IMR-90 (cell line): ENCODE measurements at regions not wholly inside any gene's neighbourhood (a gene's known extent, or its start where the extent isn't known, plus 50 kb on each side); places are given as distances from the start of the nearest gene placed in this dataset.

Experiments used
- ATAC-seq: fragments of 200-7000 bp; cut with Tn5 transposase; 2 replicates; pipeline ENCODE4 v1.9.1; 2020; ENCODE audit warnings: low read depth, mild to moderate bottlenecking, moderate library complexity
- BruUV-seq: library from RNA; stranded (reverse); fragments of 400-500 nt; replicated peaks from 2 replicates; lab custom pipeline; 2021; lab: Mats Ljungman, UMichigan
- CTCF ChIA-PET: fragments of 300-600 bp; formaldehyde crosslinking; extraction: SDS; loops from one replicate; lab custom pipeline; 2021; ENCODE audit warnings: antibody characterized with exemption; lab: Yijun Ruan, JAX
- POLR2A ChIA-PET: fragments of 300-600 bp; sonication (Branson Sonifier 250); formaldehyde crosslinking; loops from one replicate; lab custom pipeline; 2022; ENCODE audit warnings: antibody characterized with exemption; ENCODE audit not compliant: unreplicated experiment; lab: Charles Lee
- DNase-seq: peaks from one replicate; pipeline ENCODE4 v3.0.0; 2013
- H2AFZ ChIP-seq: replicated peaks from 2 replicates; pipeline ENCODE3; 2013; ENCODE audit warnings: low read length, mild to moderate bottlenecking; ENCODE audit not compliant: poor library complexity
- H2AK5ac ChIP-seq: 2 replicates; pipeline ENCODE4 v1.6.1; 2013; ENCODE audit warnings: low read depth, low read length, inconsistent platforms
- H2AK9ac ChIP-seq: replicated peaks from 2 replicates; pipeline ENCODE3; 2013; ENCODE audit warnings: mild to moderate bottlenecking, low read depth, low read length, moderate library complexity; ENCODE audit not compliant: poor library complexity
- H2BK120ac ChIP-seq: 2 replicates; pipeline ENCODE4 v1.6.1; 2013; ENCODE audit warnings: low read depth, low read length, inconsistent platforms
- H2BK15ac ChIP-seq: 3 replicates; pipeline ENCODE4 v1.6.1; 2013; ENCODE audit warnings: low read depth, low read length, inconsistent platforms
- H2BK20ac ChIP-seq: 2 replicates; pipeline ENCODE4 v1.6.1; 2013; ENCODE audit warnings: low read depth, mild to moderate bottlenecking, inconsistent platforms, low read length, moderate library complexity
- H2BK5ac ChIP-seq: 2 replicates; pipeline ENCODE4 v1.6.1; 2013; ENCODE audit warnings: mild to moderate bottlenecking, low read depth, low read length, inconsistent platforms; ENCODE audit not compliant: poor library complexity, severe bottlenecking
- H3K14ac ChIP-seq: replicated peaks from 2 replicates; pipeline ENCODE4 v1.6.1; 2013; ENCODE audit warnings: low read depth, low read length, inconsistent platforms
- H3K18ac ChIP-seq: 2 replicates; pipeline ENCODE4 v1.6.1; 2013; ENCODE audit warnings: low read depth, low read length, control low read depth
- H3K23ac ChIP-seq: 2 replicates; pipeline ENCODE4 v1.6.1; 2013; ENCODE audit warnings: low read depth, low read length, inconsistent platforms
- H3K27ac ChIP-seq: 2 replicates; pipeline ENCODE4 v1.5.1; 2013; ENCODE audit warnings: mild to moderate bottlenecking, control low read depth, low read length; ENCODE audit not compliant: insufficient read depth
- H3K27me3 ChIP-seq: 2 replicates; pipeline ENCODE4 v1.6.1; 2013; ENCODE audit warnings: low read length; ENCODE audit not compliant: control insufficient read depth, insufficient read depth
- H3K36me3 ChIP-seq: 2 replicates; pipeline ENCODE4 v1.6.1; 2013; ENCODE audit warnings: low read length, mixed read lengths; ENCODE audit not compliant: control insufficient read depth, insufficient read depth
- H3K4ac ChIP-seq: 2 replicates; pipeline ENCODE4 v1.6.1; 2013; ENCODE audit warnings: low read depth, low read length, inconsistent platforms
- H3K4me1 ChIP-seq: 2 replicates; pipeline ENCODE4 v1.6.1; 2013; ENCODE audit warnings: low read length, mixed read lengths; ENCODE audit not compliant: control insufficient read depth, insufficient read depth
- H3K4me2 ChIP-seq: 2 replicates; pipeline ENCODE4 v1.6.1; 2013; ENCODE audit warnings: low read depth, mild to moderate bottlenecking, control low read depth, low read length, moderate library complexity
- H3K4me3 ChIP-seq: 2 replicates; pipeline ENCODE4 v1.5.1; 2013; ENCODE audit warnings: low read depth, mild to moderate bottlenecking, control low read depth, low read length, moderate library complexity; ENCODE audit not compliant: insufficient read depth
- H3K56ac ChIP-seq: 2 replicates; pipeline ENCODE4 v1.6.1; 2013; ENCODE audit warnings: low read length, inconsistent platforms; ENCODE audit not compliant: insufficient read depth; ENCODE audit errors: extremely low read depth
- H3K79me1 ChIP-seq, 2 experiments: 2 replicates each; pipeline ENCODE4 v1.6.1; 2013; ENCODE audit warnings: low read length in 2 of 2, inconsistent platforms in 1 of 2, low read depth in 1 of 2
- H3K9ac ChIP-seq: 2 replicates; pipeline ENCODE4 v1.6.1; 2013; ENCODE audit warnings: low read depth, low read length, control low read depth
- H3K9me1 ChIP-seq: 2 replicates; pipeline ENCODE4 v1.6.1; 2013; ENCODE audit warnings: low read length, inconsistent platforms; ENCODE audit not compliant: insufficient read depth
- H3K9me3 ChIP-seq: 2 replicates; pipeline ENCODE4 v1.6.1; 2013; ENCODE audit warnings: low read length; ENCODE audit not compliant: control insufficient read depth, insufficient read depth
- H4K20me1 ChIP-seq: 2 replicates; pipeline ENCODE4 v1.6.1; 2013; ENCODE audit warnings: low read length, inconsistent platforms; ENCODE audit not compliant: insufficient read depth
- H4K5ac ChIP-seq: 2 replicates; pipeline ENCODE4 v1.6.1; 2013; ENCODE audit warnings: mild to moderate bottlenecking, low read depth, low read length, control low read depth
- H4K8ac ChIP-seq, 2 experiments: 2 replicates each; pipeline ENCODE4 v1.6.1; 2013; ENCODE audit warnings: low read depth in 2 of 2, low read length in 2 of 2, control low read depth in 1 of 2, inconsistent platforms in 1 of 2
- H4K91ac ChIP-seq: 2 replicates; pipeline ENCODE4 v1.6.1; 2013; ENCODE audit warnings: low read depth, low read length, inconsistent platforms; ENCODE audit not compliant: insufficient read depth
- BHLHE40 ChIP-seq: fragments of 150-350 bp; IDR thresholded peaks from 2 replicates; pipeline ENCODE4 v1.6.1; 2016; ENCODE audit warnings: mild to moderate bottlenecking, low read depth, low read length
- CEBPB ChIP-seq: IDR thresholded peaks from 2 replicates; pipeline ENCODE4 v1.6.1; 2012; ENCODE audit warnings: low read depth, low read length, improper control_type of control experiment
- ELK1 ChIP-seq: fragments of 150-350 bp; IDR thresholded peaks from 2 replicates; pipeline ENCODE4 v1.6.1; 2016; ENCODE audit warnings: low read depth, mild to moderate bottlenecking, low read length, moderate library complexity, borderline replicate concordance
- FOS ChIP-seq: fragments of 150-350 bp; IDR thresholded peaks from 2 replicates; pipeline ENCODE4 v1.6.1; 2016; ENCODE audit warnings: low read depth, low read length
- MAFK ChIP-seq: IDR thresholded peaks from 2 replicates; pipeline ENCODE4 v1.6.1; 2012; ENCODE audit warnings: low read depth, low read length, improper control_type of control experiment
- MAZ ChIP-seq: IDR thresholded peaks from 2 replicates; pipeline ENCODE4 v1.6.1; 2012; ENCODE audit warnings: low read depth, mild to moderate bottlenecking, low read length, improper control_type of control experiment, moderate library complexity, borderline replicate concordance
- MXI1 ChIP-seq: IDR thresholded peaks from 2 replicates; pipeline ENCODE4 v1.6.1; 2012; ENCODE audit warnings: low read depth, mild to moderate bottlenecking, low read length, moderate library complexity, borderline replicate concordance
- NFE2L2 ChIP-seq: fragments of 150-350 bp; IDR thresholded peaks from 2 replicates; pipeline ENCODE4 v1.6.1; 2016; ENCODE audit warnings: low read depth, mild to moderate bottlenecking, low read length
- POLR2A ChIP-seq: IDR thresholded peaks from 2 replicates; pipeline ENCODE4 v1.6.1; 2012; ENCODE audit warnings: mild to moderate bottlenecking, low read depth, low read length
- RAD21 ChIP-seq: IDR thresholded peaks from 2 replicates; pipeline ENCODE4 v1.6.1; 2012; ENCODE audit warnings: low read length, improper control_type of control experiment
- RFX5 ChIP-seq: IDR thresholded peaks from 2 replicates; pipeline ENCODE4 v1.8.0; 2012; ENCODE audit warnings: low read depth, mild to moderate bottlenecking, low read length, moderate library complexity
- SMC3 ChIP-seq: fragments of 150-350 bp; IDR thresholded peaks from 2 replicates; pipeline ENCODE4 v1.6.1; 2016; ENCODE audit warnings: low read depth, mild to moderate bottlenecking, antibody characterized with exemption, low read length, moderate library complexity
- USF2 ChIP-seq: fragments of 150-350 bp; IDR thresholded peaks from 2 replicates; pipeline ENCODE4 v1.6.1; 2017; ENCODE audit warnings: mild to moderate bottlenecking, antibody characterized with exemption, low read length, low read depth
- WGBS, 2 experiments: methylation state at CpG; one replicate each; pipeline versions ENCODE4 v1.1.5 to v1.1.7; 2013; ENCODE audit warnings: missing lambda C conversion rate in 2 of 2; ENCODE audit not compliant: insufficient read length in 1 of 2; ENCODE audit errors: extremely low coverage in 2 of 2; 5-methylcytosine and 5-hydroxymethylcytosine counted together
- dilution Hi-C: fragments of 300-500 bp; cut with HindIII; formaldehyde crosslinking; loops from one replicate; pipeline ENCODE4 v1.14.3; 2018; ENCODE audit warnings: low sequenced_read_pairs; ENCODE audit not compliant: unreplicated experiment
- in situ Hi-C: fragments of 300-500 bp; cut with MboI; formaldehyde crosslinking; loops from 3 replicates; pipeline ENCODE4 v1.14.3; 2019; ENCODE audit warnings: low sequenced_read_pairs, inconsistent platforms, mixed read lengths
- intact Hi-C: fragments of 100-400 bp; cut with micrococcal nuclease; formaldehyde crosslinking; loops from 2 replicates; pipeline ENCODE4 v1.10.0; 2022

GRCh38 chr7:155229548-155230168 is 68.0 kb upstream of the INSIG1 start (continued):
- TF ChIP-seq NFE2L2: no peak

- H4K20me1 ChIP-seq: no peaks in the 10 kb centered on the region
- H3K9ac ChIP-seq: no peak overlapping the region
- ATAC-seq (peak; percentile 92), DNase-seq (peak; percentile 99)
- peak overlapping the region; percentile 2; the same call in 1 of the 2 replicates for H3K56ac ChIP-seq
- peaks cover 11% of the 10 kb centered on the region for H3K4me1 ChIP-seq
- in situ Hi-C loops: no loop called here
- peak overlapping the region; percentile 95; the same call in 1 of the 3 replicates for H2BK15ac ChIP-seq
- no peaks in the 10 kb centered on the region for H3K9me3 ChIP-seq
- no peak overlapping the region for H3K4me2 ChIP-seq
- ChIA-PET CTCF (interaction anchor here (0.6 to 1.1 kb wide), 2 partner anchors 16 to 1576 kb away, joined by 3 to 5 read pairs; no protein-coding TSS in a partner anchor), POLR2A (no interaction called here)
- peak overlapping the region; percentile 44 to 79; a peak in 2 of 4 replicates for H4K8ac ChIP-seq
- H4K5ac ChIP-seq: no peak overlapping the region
- BruUV-seq: no TSS peak
- no peaks in the 10 kb centered on the region for H3K79me1 ChIP-seq
- H2AFZ ChIP-seq: peak overlapping the region; percentile 26
- H3K4me3 ChIP-seq: no peak overlapping the region
- H4K91ac ChIP-seq: peak overlapping the region; percentile 89
- WGBS, 2 experiments: no CpG with 5 or more reads among the region's 11 CpGs
- peak overlapping the region; percentile 15; the same call in 1 of the 2 replicates for H3K18ac ChIP-seq
- dilution Hi-C loops: no loop called here
- H3K36me3 ChIP-seq: no peaks in the 10 kb centered on the region
- peak overlapping the region; percentile 84 for H3K4ac ChIP-seq
- H3K27me3 ChIP-seq: no peaks in the 10 kb centered on the region; the same call in 1 of the 2 replicates
- H2BK5ac ChIP-seq: peak overlapping the region; percentile 42
- H2AK9ac ChIP-seq: peak overlapping the region; percentile 1
- intact Hi-C loops: no loop called here
- no peak overlapping the region for H3K23ac ChIP-seq
- H2BK120ac ChIP-seq: peak overlapping the region; percentile 59
- H2BK20ac ChIP-seq: peak overlapping the region; percentile 82
- H3K14ac ChIP-seq: peak overlapping the region; percentile 66; the same call in 1 of the 2 replicates
- peaks cover 13% of the 10 kb centered on the region for H3K9me1 ChIP-seq
- H2AK5ac ChIP-seq: peak overlapping the region; percentile 91; the same call in 1 of the 2 replicates
- H3K27ac ChIP-seq: peak overlapping the region; percentile 20; the same call in 1 of the 2 replicates
- peak; percentile 59 for TF ChIP-seq FOS
- peak; percentile 40; the same call in 1 of the 2 replicates for TF ChIP-seq USF2
- TF ChIP-seq RFX5: no peak
- TF ChIP-seq RAD21: no peak
- TF ChIP-seq SMC3: no peak
- TF ChIP-seq BHLHE40: peak; percentile 43; the same call in 1 of the 2 replicates
- TF ChIP-seq MXI1: no peak
- TF ChIP-seq POLR2A: peak; percentile 70
- TF ChIP-seq ELK1: no peak
- peak; percentile 89 for TF ChIP-seq CEBPB
- TF ChIP-seq MAFK: 0 out of 2 replicates have a peak, but pooled peaks have one; percentile 23
- TF ChIP-seq MAZ: 0 out of 2 replicates have a peak, but pooled peaks have one; percentile 56
These were observed 67.5 kb upstream of the INSIG1 start for GRCh38 chr7:155230169-155230593.
